PC-3 (cell line): ENCODE measurements at regions not wholly inside any gene's neighbourhood (a gene's known extent, or its start where the extent isn't known, plus 50 kb on each side); places are given as distances from the start of the nearest gene placed in this dataset.

Experiments used
- EZH2 ChIP-seq: fragments of 300-600 bp; sonication (generic); IDR thresholded peaks from one replicate; pipeline ENCODE4 v1.6.1; 2017; ENCODE audit warnings: antibody characterized with exemption, mild to moderate bottlenecking, low read length; ENCODE audit not compliant: unreplicated experiment
- EZH2phosphoT487 ChIP-seq: fragments of 300-600 bp; sonication (generic); IDR thresholded peaks from 2 replicates; pipeline ENCODE4 v1.6.1; 2018; ENCODE audit warnings: mild to moderate bottlenecking, antibody characterized with exemption, low read length, borderline replicate concordance
- TF ChIP-seq, protein P1 (sequence below): fragments of 300-600 bp; sonication (generic); conservative IDR thresholded peaks from 2 replicates; pipeline ENCODE4 v1.5.1; 2017; ENCODE audit warnings: antibody characterized with exemption, low read depth, mild to moderate bottlenecking, low read length

DNA sequence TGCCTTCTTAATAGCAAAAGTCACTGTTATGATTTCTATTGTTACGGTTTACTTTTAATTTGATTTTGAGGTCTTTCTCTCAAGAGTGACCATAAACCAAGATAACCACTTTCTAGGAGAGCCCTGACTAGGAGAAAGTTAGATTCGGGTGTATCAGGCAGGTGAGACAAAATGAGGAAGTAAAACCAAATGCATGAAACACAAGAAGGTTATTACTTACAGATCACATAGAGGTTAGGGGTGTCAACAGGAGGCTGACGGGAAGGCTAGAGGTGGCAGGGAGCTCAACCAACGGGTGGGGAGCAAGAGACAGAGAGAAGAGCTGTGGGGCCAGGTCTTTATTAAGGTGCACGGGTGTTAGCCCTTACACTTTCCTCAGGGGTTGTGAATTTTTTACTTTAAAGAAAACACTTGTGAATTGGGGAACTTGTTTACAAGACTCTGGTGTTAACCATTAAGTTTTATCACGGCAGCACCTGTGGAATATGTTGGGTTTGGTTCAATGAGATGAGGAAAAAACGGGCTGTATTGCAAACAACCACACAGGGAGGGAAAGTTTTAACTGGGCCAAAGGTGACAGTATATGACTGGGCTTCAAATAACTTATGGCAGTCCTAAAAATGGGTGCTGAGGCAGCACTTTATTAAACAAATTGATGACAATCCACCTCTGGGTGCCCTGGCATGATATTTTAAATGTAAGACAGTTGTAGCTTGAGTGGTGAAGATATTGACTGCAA, 154.9 kb downstream of the SDHAF3 start:
- TF ChIP-seq, protein P1, sequence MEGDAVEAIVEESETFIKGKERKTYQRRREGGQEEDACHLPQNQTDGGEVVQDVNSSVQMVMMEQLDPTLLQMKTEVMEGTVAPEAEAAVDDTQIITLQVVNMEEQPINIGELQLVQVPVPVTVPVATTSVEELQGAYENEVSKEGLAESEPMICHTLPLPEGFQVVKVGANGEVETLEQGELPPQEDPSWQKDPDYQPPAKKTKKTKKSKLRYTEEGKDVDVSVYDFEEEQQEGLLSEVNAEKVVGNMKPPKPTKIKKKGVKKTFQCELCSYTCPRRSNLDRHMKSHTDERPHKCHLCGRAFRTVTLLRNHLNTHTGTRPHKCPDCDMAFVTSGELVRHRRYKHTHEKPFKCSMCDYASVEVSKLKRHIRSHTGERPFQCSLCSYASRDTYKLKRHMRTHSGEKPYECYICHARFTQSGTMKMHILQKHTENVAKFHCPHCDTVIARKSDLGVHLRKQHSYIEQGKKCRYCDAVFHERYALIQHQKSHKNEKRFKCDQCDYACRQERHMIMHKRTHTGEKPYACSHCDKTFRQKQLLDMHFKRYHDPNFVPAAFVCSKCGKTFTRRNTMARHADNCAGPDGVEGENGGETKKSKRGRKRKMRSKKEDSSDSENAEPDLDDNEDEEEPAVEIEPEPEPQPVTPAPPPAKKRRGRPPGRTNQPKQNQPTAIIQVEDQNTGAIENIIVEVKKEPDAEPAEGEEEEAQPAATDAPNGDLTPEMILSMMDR = no peak
- TF ChIP-seq EZH2 (no peak), EZH2phosphoT487 (no peak)
